ENCODE measurements at regions not wholly inside any gene's neighbourhood (a gene's known extent, or its start where the extent isn't known, plus 50 kb on each side); places are given as distances from the start of the nearest gene placed in this dataset.
"Not testable (repeated sequence)": the region's sequence is repeated elsewhere in the genome, so short reads cannot be mapped to it uniquely, and the experiment has no call there.

DNA sequence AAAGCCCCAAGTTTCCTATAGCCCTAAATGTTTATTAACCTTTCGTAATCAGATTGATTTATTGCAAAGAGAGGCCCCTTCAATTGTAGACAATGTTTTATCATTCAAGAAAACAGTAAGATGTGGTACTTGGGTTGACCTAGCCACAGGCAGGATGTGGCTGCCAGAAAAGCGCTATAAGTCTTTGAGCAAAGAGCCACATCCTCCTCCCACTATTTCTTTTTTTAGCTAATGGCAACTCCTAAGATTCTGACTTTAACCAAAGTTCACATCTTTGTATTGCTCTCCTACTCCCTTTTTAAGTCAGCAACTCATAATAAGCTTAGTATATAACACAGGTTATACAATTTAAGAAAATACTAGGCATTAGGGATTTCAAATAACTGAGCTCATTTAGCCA is 70.7 kb upstream of the PPP3CA start:
- TF ChIP-seq, protein P1, sequence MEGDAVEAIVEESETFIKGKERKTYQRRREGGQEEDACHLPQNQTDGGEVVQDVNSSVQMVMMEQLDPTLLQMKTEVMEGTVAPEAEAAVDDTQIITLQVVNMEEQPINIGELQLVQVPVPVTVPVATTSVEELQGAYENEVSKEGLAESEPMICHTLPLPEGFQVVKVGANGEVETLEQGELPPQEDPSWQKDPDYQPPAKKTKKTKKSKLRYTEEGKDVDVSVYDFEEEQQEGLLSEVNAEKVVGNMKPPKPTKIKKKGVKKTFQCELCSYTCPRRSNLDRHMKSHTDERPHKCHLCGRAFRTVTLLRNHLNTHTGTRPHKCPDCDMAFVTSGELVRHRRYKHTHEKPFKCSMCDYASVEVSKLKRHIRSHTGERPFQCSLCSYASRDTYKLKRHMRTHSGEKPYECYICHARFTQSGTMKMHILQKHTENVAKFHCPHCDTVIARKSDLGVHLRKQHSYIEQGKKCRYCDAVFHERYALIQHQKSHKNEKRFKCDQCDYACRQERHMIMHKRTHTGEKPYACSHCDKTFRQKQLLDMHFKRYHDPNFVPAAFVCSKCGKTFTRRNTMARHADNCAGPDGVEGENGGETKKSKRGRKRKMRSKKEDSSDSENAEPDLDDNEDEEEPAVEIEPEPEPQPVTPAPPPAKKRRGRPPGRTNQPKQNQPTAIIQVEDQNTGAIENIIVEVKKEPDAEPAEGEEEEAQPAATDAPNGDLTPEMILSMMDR (IDR thresholded peaks at IDR 0.05; ENCODE audit: low read depth, low read length, missing control alignments): no peak
- H3K4me3 ChIP-seq (replicated peaks; ENCODE audit: low read depth, low read length): no peak overlapping the region
- DNase-seq (ENCODE audit: extremely low read depth, low read depth): no peak

DNA sequence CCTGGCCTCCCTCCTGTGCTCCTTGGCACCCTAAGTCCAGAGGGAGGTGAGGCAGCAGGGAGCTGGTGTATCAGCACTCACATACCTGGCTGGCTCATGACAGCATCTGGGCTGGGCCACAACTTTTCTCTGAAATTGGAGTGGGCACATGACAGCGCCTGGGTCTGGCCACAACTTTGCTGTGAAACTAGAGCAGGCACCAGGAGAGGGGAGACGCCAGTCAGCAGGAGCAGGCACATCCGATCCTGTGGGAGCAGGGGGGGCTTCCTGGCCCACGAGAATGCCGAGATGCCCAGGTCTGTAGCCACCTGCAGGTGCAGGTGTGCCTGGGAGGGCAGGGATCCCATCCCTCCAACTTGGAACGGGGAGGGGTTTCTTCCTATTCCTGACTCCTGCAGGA is 69.7 kb upstream of the PPP3CA start:
- no peak for DNase-seq (ENCODE audit: extremely low read depth, low read depth)
- TF ChIP-seq, protein P1 (IDR thresholded peaks at IDR 0.05; ENCODE audit: low read depth, low read length, missing control alignments): no peak
- H3K4me3 ChIP-seq (replicated peaks; ENCODE audit: low read depth, low read length): no peak overlapping the region

DNA sequence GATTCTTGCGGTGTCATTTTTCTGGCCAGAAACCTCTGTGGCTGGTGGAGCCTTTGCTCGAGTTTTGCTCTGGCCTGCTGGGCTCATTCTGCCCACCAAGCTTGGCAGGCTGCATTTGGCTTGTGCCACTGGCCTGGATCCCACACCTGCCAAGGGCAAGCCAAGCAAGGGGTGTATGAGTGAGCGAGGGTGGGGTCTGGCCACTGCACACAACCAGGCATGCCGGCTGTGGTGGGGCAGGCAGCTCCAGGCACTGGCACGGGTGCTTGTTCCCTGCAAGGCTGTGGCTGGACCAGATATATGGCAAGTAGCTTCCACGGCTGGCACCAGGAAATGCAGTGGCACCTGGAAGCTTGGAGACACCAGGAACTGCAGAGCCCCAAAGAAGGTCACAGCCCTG is 68.6 kb upstream of the PPP3CA start:
- DNase-seq (ENCODE audit: extremely low read depth, low read depth): no peak
- no peak overlapping the region for H3K4me3 ChIP-seq (replicated peaks; ENCODE audit: low read depth, low read length)
- TF ChIP-seq, protein P1 (IDR thresholded peaks at IDR 0.05; ENCODE audit: low read depth, low read length, missing control alignments): no peak

DNA sequence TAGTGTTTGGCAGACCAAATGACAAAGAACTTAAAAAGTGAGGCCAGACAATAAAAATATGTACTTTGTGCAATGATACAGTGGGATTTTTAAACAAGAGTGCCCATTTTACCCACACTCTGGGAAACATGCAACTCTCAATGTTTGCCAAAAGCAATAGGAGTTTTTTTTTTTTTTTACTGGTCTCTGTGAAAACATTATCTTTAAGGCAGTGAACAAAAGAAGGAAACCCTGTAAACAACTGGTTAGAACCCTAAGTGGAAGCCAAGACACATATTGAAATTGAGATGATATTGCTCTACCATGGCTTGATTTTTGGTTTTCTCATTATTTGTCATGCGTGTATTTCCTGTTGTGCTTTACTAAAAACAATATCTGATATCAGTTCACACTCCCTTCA is 67.2 kb upstream of the PPP3CA start:
- no peak overlapping the region for H3K4me3 ChIP-seq (replicated peaks; ENCODE audit: low read depth, low read length)
- TF ChIP-seq, protein P1 (IDR thresholded peaks at IDR 0.05; ENCODE audit: low read depth, low read length, missing control alignments): no peak
- DNase-seq (ENCODE audit: extremely low read depth, low read depth): no peak

DNA sequence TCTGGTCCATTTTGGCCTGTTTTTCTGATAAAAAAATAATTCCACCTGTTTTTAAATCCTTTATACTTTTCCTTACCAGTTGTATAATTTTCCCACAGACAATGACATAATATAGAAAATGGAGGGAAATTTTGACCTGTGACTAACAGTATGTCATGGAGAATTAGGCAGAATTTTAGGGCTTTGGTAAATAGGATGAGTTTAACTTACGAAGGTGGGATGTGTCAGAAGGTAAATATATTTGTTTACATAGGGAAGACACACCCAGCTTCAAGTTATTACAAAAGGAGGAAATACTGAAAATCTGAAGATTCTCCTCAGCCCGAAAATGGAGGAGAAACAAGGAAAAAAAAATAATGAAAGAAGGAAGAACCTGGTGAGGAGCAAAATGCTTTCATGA is 64.6 kb upstream of the PPP3CA start:
- TF ChIP-seq, protein P1 (IDR thresholded peaks at IDR 0.05; ENCODE audit: low read depth, low read length, missing control alignments): no peak
- DNase-seq (ENCODE audit: extremely low read depth, low read depth): no peak
- H3K4me3 ChIP-seq (replicated peaks; ENCODE audit: low read depth, low read length): no peak overlapping the region

DNA sequence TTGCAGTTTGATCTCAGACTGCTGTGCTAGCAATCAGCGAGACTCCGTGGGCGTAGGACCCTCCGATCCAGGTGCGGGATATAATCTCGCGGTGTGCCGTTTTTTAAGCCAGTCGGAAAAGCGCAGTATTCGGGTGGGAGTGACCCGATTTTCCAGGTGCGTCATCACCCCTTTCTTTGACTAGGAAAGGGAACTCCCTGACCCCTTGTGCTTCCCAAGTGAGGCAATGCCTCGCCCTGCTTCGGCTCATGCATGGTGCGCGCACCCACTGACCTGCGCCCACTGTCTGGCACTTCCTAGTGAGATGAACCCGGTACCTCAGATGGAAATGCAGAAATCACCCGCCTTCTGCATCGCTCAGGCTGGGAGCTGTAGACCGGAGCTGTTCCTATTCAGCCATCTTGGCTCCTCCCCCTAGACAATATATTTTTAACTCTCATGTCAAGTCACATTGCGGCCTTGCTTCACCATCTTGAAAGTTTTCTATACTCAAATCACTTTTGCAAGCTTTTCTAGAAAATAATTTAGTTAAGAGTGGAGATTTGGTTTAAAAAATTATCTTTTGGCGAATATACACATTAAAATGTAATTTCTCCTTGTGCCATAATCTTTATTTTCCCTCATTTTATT is 64.1 kb upstream of the PPP3CA start:
- DNase-seq (ENCODE audit: extremely low read depth, low read depth); H3K4me3 ChIP-seq (replicated peaks; ENCODE audit: low read depth, low read length): not testable (repeated sequence)

DNA sequence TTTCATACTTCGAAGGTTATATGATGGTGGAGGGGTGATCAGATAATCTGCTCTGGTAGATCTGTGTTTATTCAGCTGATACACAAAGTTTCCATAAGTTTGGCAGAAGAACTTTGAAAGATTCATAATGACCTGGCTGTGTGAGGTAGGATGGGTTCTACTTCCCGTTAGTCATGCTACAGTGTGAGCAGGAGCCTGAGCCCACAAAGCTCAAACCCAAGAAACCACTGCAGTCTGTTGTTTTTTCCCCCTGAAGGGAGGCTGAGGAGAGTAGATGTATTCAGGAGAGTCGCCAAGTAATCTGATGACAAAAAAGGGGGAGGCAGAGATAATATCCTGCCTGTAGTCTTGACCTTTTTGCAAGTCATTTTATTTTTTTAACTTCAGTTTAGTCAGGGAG is 52.8 kb upstream of the PPP3CA start:
- TF ChIP-seq, protein P1 (IDR thresholded peaks at IDR 0.05; ENCODE audit: low read depth, low read length, missing control alignments): no peak
- no peak overlapping the region for H3K4me3 ChIP-seq (replicated peaks; ENCODE audit: low read depth, low read length)
- no peak for DNase-seq (ENCODE audit: extremely low read depth, low read depth)

Measured in HFF-Myc (cell line).